ENCODE measurements at regions not wholly inside any gene's neighbourhood (a gene's known extent, or its start where the extent isn't known, plus 50 kb on each side); places are given as distances from the start of the nearest gene placed in this dataset.

GRCh38 chr6:102631921-102632320 is 1238.4 kb downstream of the GRIK2 start:
- no peak for TF ChIP-seq FOXM1 (IDR thresholded peaks at IDR 0.05; ENCODE audit: borderline replicate concordance)
- no peak for TF ChIP-seq SP1 (IDR thresholded peaks at IDR 0.05)
- no peak for TF ChIP-seq TARDBP (IDR thresholded peaks at IDR 0.05)
- no peak for TF ChIP-seq CTBP1 (IDR thresholded peaks at IDR 0.05; ENCODE audit: borderline replicate concordance)
- no peak for TF ChIP-seq ELF4 (IDR thresholded peaks at IDR 0.05)
- no peak for TF ChIP-seq BHLHE40 (IDR thresholded peaks at IDR 0.05; ENCODE audit: borderline replicate concordance)
- no peak for TF ChIP-seq SUZ12 (IDR thresholded peaks at IDR 0.05)
- TF ChIP-seq L3MBTL2 (conservative IDR thresholded peaks at IDR 0.05): no peak
- TF ChIP-seq PKNOX1 (IDR thresholded peaks at IDR 0.05): no peak
- no peak for TF ChIP-seq FOXA1 (IDR thresholded peaks at IDR 0.05)
